ENCODE measurements at regions not wholly inside any gene's neighbourhood (a gene's known extent, or its start where the extent isn't known, plus 50 kb on each side); places are given as distances from the start of the nearest gene placed in this dataset.

DNA sequence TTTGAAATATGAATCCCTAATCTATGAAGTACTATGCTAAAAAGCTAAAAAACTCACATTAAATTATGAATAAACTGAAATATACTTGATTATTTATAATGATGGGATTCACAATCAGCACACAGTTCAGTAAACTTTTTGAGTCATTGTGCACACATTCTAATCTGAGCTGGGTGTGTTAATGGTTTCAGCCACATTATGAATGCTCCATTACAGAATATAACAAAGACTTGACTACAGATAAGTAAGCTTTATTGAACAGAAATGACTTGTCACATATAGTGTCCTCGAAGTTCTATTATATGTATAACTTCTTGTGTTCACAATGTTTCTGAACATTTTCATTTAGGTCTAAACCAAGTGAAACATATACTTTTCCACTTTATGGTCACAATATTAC lies 1649.9 kb upstream of the IGFBP7 start:
- no peak overlapping the region for H3K4me3 ChIP-seq (ENCODE audit: low read depth, low read length)
- no peak for DNase-seq (ENCODE audit: low read depth)
- TF ChIP-seq, protein P1, sequence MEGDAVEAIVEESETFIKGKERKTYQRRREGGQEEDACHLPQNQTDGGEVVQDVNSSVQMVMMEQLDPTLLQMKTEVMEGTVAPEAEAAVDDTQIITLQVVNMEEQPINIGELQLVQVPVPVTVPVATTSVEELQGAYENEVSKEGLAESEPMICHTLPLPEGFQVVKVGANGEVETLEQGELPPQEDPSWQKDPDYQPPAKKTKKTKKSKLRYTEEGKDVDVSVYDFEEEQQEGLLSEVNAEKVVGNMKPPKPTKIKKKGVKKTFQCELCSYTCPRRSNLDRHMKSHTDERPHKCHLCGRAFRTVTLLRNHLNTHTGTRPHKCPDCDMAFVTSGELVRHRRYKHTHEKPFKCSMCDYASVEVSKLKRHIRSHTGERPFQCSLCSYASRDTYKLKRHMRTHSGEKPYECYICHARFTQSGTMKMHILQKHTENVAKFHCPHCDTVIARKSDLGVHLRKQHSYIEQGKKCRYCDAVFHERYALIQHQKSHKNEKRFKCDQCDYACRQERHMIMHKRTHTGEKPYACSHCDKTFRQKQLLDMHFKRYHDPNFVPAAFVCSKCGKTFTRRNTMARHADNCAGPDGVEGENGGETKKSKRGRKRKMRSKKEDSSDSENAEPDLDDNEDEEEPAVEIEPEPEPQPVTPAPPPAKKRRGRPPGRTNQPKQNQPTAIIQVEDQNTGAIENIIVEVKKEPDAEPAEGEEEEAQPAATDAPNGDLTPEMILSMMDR (IDR thresholded peaks at IDR 0.05; ENCODE audit: insufficient read depth, low read depth, low read length, missing control alignments) = no peak

DNA sequence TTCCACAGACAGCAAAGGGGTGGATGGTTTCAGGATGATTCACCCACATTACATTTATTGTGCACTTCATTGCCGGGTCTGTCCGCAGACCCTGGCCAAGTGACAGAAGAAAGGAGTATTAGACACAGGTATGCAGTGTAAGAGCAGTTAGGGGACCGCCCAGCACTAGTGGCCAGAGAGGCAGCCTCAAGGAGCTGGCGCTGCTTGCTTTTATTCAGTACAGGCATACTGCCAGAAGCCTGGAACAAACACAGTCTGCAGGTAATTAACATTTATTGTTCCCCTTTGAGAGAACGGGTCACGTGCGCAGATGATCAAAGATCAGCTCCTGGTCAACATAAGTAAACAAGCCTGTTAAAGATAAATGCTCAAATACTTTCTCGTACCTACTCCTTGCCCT lies 1639.0 kb upstream of the IGFBP7 start:
- TF ChIP-seq, protein P1 (IDR thresholded peaks at IDR 0.05; ENCODE audit: insufficient read depth, low read depth, low read length, missing control alignments) = no peak
- no peak for DNase-seq (ENCODE audit: low read depth)
- H3K4me3 ChIP-seq (ENCODE audit: low read depth, low read length) = no peak overlapping the region

DNA sequence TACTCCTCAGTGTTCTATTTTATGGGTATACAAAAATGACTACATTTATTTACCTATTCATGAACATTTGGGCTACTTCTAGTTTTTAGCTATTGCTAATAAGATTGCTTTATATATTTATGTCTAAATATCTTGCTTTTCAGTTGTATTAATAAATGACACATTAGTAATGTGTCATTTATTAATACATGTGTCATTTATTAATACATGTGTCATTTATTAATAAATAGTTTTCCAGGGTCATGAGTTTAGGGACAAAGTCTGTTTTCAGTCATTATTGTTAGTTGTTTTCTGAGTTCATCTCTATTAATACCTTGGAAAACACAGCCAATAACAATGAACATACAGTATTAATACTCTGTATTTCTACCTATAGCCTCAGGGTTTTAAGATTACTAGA lies 1630.7 kb upstream of the IGFBP7 start:
- no peak overlapping the region for H3K4me3 ChIP-seq (ENCODE audit: low read depth, low read length)
- TF ChIP-seq, protein P1 (IDR thresholded peaks at IDR 0.05; ENCODE audit: insufficient read depth, low read depth, low read length, missing control alignments) = no peak
- no peak for DNase-seq (ENCODE audit: low read depth)

DNA sequence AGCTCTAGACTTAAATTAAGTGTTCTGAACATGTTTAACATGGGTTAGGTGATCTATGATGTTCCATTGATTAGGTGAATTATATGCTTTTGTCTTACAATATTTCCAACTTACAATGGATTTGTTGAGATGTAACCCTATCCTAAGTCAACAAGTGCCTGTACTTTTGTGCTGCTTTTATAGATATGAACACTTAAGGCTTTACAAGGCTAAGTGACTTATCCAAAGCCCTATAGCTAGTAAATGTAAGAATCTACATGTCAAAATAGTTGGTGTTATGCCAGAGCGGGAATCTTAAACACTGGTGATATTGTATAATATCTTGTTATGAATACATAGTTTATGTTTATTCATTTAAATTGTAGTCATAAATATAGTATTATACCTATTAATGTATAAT lies 1629.1 kb upstream of the IGFBP7 start:
- no peak for DNase-seq (ENCODE audit: low read depth)
- TF ChIP-seq, protein P1 (IDR thresholded peaks at IDR 0.05; ENCODE audit: insufficient read depth, low read depth, low read length, missing control alignments) = no peak
- no peak overlapping the region for H3K4me3 ChIP-seq (ENCODE audit: low read depth, low read length)

DNA sequence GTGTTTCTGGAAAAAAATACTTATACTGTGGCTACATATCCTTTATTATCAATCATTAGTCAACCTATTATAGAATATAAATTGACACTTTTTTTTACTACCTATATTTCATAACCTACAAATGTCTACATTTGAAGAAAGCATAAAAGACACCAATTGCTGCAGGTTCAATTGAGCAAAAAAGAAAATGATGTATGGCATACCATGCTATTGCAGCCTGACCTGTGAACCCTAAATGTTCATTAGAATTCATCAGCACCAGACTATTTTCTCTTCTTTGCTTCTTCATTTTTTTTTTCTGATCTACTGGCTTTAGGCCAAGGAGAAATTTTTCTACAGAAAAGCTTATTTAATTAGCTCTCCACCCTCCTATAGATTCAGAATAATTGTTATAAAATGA lies 1628.2 kb upstream of the IGFBP7 start:
- no peak overlapping the region for H3K4me3 ChIP-seq (ENCODE audit: low read depth, low read length)
- TF ChIP-seq, protein P1 (IDR thresholded peaks at IDR 0.05; ENCODE audit: insufficient read depth, low read depth, low read length, missing control alignments) = no peak
- DNase-seq (ENCODE audit: low read depth) = no peak

DNA sequence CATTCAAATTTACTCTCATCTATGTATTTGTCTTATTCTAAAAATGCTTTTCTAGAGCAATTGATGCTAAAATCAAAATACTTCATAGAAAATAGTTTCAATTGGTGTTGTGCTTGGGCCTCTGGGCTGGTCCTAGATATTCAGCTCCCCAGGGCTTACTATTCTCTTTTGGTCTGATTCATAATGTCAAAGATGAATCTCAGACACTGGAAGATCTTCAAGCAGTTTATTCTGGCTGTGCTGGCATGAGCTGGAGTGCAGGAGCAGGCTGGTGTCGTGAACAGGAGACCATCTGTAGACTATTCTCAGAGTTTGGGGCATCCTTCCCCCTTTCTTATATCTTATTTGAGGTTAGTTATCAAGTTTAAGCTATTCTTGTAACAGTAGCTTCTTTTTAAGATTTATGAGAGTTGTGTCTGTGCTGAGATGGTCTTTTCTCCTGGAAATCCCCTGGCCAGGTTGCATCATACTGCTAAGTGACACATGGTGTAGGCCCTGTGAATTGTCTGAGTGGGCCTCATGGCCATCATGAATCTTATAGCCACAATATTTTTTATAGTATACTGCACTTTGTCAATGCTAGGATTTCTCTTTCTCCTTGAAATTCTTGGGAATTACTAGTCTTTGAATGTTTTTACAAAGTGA lies 1624.0 kb upstream of the IGFBP7 start:
- TF ChIP-seq, protein P1 (IDR thresholded peaks at IDR 0.05; ENCODE audit: insufficient read depth, low read depth, low read length, missing control alignments) = no peak
- peak; percentile 2 for DNase-seq (ENCODE audit: low read depth)

DNA sequence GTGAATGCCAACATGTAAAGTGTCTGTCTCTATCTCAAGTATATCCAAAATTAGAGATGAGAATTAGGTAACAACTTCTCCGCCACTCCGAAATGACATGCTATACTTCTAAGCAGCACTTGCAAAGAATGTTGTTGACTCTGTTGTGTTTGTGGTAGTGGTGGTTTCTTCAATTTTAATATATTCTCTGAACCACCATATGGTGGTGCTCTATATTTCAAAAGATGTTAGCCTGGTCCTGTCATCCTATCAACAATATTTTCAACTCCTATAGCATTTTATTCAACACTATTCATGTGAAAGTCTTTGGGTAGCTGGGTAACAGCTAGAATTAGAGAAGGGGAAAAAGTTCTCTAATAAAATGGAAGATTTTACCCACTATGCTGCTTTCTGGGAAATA lies 1622.8 kb upstream of the IGFBP7 start:
- TF ChIP-seq, protein P1 (IDR thresholded peaks at IDR 0.05; ENCODE audit: insufficient read depth, low read depth, low read length, missing control alignments) = no peak
- H3K4me3 ChIP-seq (ENCODE audit: low read depth, low read length) = no peak overlapping the region
- no peak for DNase-seq (ENCODE audit: low read depth)

More for the DNA sequence above, 1624.0 kb upstream of the IGFBP7 start:
- no peak overlapping the region for H3K4me3 ChIP-seq (ENCODE audit: low read depth, low read length)

Data from GM12865 (cell line).